HG03064 (cell line): ENCODE measurements at regions not wholly inside any gene's neighbourhood (a gene's known extent, or its start where the extent isn't known, plus 50 kb on each side); places are given as distances from the start of the nearest gene placed in this dataset.

ENCODE experiments used
- ATAC-seq: cut with Tn5 transposase; IDR thresholded peaks from one replicate; pipeline ENCODE4 v1.9.1; 2021; ENCODE audit warnings: low read depth; ENCODE audit not compliant: unreplicated experiment

- no peak for ATAC-seq
Measured at GRCh38 chr5:61596265-61596664, 264.2 kb downstream of the ZSWIM6 start.

GRCh38 chr5:61597684-61598083 is 265.6 kb downstream of the ZSWIM6 start:
- no peak for ATAC-seq

GRCh38 chr5:61598126-61598525 is 266.1 kb downstream of the ZSWIM6 start:
- no peak for ATAC-seq

DNA sequence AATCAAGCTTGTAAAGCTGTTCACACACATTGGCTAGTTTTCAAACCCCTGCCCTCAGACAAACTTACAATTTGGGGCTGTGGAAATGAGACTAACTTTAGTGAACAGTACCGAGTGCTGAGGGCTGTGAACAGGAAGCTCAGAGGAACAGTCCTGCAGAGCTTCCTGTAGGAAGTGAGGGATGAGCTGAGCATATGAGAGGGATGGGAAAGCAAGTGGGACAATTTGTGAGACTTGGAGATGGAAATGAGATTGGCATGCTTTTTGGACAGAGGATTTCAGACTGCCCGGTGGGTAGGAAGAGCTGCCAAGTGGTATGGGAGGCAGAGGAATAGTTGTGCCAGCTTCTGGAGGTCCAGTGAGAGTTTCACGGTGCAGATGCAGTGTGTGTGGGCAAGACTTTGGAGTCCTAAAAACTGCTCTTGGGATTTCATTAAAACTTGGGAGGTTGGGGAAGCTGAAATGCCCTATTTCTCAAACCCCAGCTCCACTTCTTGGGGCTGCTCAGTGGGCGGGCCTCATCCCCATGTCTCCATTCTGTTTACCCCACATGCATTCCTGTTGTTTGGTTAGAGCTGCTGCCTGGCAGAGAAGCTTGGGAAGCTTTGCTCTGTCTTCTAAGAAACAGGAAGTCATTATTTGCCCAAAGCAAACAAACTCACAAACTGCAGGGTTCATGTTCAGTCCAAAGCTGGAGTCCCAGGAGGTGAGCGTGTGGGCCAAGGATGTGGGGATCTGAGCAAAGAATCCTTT is 267.5 kb downstream of the ZSWIM6 start:
- ATAC-seq, result no peak

GRCh38 chr5:61600123-61600444 is 268.0 kb downstream of the ZSWIM6 start:
- no peak for ATAC-seq

GRCh38 chr5:61600945-61601511 is 269.0 kb downstream of the ZSWIM6 start:
- no peak for ATAC-seq

DNA sequence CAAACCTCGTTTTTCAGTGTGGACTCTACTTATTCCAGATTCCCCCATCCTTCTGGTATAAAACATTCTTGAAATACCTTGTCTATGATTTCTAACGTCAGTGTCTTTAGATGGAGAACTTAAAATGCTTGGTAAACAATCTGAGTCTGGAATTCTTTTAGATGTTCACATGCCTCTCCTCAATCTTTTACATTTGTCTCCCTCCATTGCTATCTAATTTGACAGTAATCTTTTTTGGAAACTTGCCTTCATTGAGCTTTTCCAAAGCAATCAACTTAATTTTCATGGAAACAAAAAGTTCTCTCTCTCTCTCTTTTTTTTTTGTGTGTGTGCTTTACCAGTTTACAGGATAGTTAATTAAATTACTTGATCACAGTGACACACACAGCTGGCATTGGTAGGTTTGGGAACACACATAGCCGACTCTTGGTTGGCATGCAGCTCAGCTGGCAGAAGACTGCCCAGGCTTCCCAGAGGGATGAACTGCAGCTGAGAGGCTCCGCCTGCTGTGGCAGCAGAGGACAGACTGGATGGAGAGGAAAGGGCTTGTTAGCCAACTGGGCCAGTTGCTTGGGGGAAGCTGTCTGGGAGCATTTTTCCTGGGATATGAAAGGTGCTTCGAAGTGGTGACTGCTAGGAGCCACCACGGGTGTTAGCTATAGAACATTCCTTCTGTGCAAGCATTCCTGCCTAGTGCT is 271.3 kb downstream of the ZSWIM6 start:
- ATAC-seq, result no peak

DNA sequence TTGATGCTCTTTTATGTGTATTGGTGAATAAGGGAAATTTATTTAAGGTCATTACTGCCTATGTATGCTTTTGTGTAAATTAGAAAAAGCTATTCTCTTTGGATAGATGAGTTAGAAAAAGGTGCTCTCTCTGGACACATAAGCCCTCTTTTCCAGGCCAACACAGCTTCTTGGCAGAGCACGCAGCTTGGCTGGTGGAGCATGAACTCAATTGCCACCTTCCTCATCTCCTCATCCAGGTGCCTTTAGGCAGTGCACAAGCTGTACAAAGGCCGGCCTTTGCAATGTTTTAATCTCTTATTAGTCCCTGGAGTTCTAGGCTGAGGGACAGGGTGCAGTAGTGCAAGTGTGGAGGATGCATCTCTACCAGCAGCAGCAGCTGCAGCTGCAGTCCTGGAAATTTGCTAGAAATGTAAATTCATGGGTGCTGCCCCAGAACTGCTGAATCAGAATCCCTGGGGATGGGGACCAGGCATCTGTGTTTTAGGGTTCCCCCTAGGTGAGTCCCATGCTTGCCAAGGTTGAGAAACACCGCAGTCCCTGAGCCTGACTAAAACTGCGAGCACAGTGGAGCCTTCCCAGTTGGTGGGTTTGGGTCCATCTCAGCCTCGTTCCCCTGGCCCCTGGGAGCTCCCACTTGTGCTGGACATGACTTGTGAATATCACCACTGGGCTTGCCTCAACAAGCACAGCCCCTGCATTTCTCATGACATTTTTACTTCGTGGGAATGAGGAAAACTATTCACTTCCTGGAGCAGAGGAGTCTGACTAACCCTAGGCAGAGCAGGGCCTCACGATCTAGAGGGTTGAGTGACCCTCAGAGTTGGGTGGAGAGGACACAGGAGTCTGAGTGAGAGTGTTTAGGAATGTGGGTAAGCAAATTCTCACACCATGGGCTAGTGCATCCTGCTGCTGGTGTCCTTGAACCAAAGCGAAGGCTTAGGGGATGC is 272.3 kb downstream of the ZSWIM6 start:
- no peak for ATAC-seq

GRCh38 chr5:61609840-61610677 is 278.0 kb downstream of the ZSWIM6 start:
- no peak for ATAC-seq

- ATAC-seq, result no peak
Measured at GRCh38 chr5:61610678-61611024, 278.6 kb downstream of the ZSWIM6 start.

DNA sequence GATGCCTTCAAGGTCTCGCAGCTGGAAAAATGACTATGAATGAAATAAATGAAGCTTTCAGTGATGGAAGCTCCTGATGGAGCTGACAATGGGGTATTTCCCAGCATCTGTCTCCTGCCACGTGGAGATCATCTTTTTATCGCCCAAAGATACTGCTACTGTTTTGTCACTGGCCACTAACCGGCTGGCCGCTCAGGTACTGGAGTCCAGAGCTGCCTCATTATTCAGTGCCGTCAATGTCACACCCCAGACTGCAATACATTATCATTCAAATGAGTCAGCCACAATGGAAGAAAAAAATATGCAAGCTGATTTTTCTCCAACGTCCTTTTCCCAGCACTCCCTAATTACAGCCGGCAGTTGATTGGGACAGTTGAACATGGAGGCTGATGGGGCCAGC is 280.4 kb downstream of the ZSWIM6 start:
- ATAC-seq, result no peak

- ATAC-seq, result no peak
Measured at GRCh38 chr5:61613679-61614078, 281.6 kb downstream of the ZSWIM6 start.

GRCh38 chr5:61614606-61615005 is 282.5 kb downstream of the ZSWIM6 start:
- no peak for ATAC-seq

DNA sequence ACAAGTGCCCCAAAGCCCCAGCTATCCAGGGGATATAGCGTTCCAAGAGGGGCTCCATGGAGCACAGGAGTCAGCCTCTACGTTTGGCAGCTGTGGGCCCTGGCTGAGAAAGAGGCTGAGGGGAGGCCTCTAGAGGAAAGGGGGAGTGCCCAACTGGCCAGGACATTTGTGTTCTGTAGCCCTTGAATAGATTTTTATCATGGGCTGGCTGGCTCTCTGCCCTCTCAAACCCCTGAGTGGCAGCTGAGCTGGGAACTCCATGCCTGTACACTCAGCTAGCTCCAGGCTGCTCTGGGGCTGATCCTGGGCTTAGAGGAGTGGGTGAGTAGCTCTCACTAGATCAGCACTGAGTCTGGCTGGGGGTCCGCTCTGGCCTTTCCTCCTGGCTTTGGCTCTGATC is 285.0 kb downstream of the ZSWIM6 start:
- ATAC-seq, result no peak

- ATAC-seq, result no peak
Measured at GRCh38 chr5:61617995-61618525, 286.0 kb downstream of the ZSWIM6 start.

DNA sequence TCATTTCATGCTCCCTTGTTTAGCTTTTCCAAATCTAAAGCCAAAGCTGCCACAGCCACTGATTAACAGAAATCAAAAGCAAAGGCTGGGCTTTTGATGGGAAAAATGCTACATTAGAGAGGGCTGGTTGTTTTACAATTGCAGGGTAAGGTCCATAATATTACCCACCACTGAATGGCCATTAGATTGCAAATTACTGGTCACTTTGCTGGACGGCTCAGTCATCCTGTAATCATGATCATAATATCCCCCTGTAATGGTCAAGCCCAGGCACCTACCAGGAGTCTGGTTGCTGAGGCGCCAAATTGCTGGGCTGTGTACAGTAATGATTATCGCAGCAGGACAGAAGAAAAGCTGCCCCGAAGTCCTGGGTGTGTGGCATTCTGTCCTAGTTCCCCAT is 286.5 kb downstream of the ZSWIM6 start:
- no peak for ATAC-seq

GRCh38 chr5:61619289-61619688 is 287.2 kb downstream of the ZSWIM6 start:
- ATAC-seq, result no peak

- no peak for ATAC-seq
Measured at GRCh38 chr5:61619777-61620518, 287.9 kb downstream of the ZSWIM6 start.

DNA sequence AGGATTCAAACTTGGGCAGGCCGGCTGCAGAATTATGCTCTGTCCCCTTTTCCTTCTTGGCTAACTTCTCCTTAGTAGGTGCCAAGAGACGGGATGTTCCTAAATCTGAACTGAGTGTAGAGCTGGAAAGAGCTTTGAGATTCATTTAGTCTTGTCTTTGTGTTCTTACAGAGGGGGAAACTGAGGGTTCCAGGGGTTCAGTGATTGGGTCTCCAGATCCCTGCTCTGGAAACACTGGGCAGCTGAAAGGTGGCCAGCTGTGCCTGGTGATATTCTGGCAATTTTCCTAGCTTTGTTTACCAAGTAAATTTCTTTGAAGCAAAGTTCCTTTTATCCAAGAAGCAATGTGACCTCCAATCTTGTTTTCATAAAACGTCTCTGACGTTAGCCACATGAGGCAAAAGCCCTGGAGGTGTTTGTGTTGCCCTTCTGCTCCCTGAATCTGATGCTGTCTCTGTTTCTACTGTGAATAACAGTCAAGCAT is 288.7 kb downstream of the ZSWIM6 start:
- no peak for ATAC-seq
